HG03565 (cell line): ENCODE measurements at regions not wholly inside any gene's neighbourhood (a gene's known extent, or its start where the extent isn't known, plus 50 kb on each side); places are given as distances from the start of the nearest gene placed in this dataset.

Experiments
- ATAC-seq: cut with Tn5 transposase; IDR thresholded peaks from one replicate; pipeline ENCODE4 v1.9.1; 2021; ENCODE audit warnings: mild to moderate bottlenecking, moderate library complexity; ENCODE audit not compliant: unreplicated experiment

DNA sequence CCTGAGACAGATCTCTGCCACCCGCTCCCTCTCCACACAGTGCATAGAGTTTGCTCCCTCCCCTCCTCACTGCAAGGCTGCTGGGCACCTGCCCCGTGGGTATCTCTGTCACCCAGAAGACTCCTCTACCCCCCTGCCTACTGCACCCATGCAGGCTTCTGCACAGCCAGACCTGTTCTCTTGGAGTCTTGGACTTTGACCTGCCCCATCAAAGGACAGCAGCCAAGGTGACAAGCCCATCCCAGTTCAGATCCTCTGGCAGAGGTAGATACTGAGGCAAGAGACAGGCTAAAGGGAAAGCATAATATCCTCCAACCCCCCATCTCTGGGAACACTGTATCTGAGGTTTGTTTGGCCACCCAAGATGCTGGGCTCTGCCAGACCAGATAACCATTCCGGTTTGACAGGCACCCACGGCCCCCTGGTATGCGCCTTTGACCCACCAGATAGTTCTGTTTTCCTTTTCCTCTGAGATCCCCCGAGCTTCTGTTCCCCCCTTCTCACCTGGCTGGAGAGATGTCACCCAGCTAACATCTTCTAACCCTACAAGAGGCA is 239.6 kb downstream of the SOX9 start:
- no peak for ATAC-seq

DNA sequence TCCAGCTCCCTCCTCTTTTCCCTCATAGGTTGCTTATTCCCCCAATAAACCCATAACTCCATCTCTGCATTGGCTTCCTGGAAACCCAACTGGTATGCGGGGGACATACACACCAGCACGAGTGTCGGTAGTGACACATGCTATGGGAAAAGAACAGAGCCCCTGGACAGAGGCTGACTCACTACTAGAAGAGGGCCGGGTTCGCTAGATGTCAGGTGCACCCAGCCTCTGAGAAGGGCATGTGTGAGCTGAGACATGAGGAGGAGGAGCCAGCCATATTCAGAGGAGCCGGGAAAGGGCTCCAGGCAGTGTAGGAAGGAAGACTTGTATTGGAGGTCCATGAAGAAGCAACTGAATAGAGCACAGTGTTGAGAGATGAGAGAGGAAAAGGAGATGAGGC is 241.1 kb downstream of the SOX9 start:
- ATAC-seq: no peak

DNA sequence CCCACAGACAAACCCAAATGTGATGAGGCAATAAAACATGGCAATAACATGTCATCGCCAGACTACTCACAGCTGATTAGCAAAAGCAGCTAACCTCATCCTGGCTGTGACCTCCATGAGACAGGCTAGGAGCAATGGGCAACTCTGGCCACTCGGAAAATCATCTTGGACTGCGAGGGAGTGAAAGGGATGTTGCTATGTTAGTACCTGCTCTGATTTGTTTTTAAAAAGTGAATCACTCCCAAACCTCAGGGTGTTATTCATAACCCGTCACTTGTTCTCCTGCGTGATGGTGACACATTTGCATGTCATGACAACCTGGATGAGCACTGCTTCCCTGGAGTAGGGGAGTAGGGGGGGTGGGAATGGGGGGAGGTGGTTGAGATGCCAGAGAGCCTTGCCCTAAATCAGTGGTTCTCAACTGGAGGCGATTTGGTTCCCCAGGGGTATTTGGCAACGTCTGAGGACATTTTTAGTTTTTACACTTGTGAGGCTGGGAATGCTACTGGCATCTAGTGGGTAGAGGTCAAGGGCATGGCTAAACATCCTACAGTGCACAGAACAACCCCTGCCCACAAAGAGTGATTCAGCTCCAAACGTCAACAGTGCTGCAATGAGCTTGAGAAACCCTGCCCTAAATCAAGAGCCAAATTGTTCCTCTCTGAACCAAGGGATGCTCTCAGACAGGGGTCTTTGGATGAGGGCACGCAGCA is 241.7 kb downstream of the SOX9 start:
- no peak for ATAC-seq

DNA sequence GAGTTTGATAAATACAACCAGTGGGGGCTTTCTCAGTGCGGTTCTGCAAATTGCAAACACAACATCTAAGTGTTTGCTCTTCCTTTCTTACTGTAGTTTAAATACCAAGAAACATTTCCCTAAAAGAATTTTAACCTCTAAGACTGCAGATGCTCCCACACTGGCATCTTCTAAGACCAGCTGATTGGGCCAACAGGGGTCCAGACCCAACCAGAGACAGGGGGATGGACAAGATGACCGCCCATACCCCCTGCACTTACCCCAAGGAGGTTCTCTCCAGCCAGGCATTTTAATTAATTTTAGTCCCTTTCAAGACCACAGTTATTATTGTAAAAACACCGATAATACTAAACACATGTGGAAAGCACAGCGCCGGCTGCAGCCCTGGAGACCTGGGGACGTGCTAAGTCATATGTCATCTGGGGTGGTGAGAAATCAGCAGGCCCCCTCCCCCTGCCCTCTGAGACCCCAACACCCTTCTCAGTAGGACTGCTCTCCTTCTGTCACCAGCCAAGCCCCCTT is 242.3 kb downstream of the SOX9 start:
- ATAC-seq: no peak

DNA sequence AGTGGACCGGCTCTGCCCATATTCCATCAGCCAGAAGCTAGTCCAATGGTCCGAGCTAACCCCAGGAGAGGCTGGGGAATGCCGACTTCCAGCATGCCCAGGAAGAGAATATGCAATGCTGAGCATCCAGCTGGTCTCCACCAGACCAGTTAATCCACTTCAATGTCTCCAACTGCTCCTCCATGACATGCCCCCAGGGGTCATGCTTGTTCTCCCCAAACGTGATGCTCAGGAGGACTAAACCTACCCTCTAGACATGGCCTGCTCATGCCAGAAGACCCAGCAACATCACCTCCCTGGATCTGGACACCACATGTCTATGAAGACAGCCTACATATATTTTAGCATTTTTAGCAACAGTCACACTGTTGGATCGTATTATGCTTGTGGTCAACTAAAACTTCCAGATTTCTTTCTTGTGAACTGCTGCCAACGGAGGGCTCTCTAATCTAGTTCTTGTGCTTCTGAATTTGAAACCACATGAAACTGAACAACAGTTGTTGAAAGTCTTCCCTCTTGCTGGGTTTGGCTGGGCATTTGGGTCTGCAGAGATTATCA is 245.1 kb downstream of the SOX9 start:
- ATAC-seq: no peak

DNA sequence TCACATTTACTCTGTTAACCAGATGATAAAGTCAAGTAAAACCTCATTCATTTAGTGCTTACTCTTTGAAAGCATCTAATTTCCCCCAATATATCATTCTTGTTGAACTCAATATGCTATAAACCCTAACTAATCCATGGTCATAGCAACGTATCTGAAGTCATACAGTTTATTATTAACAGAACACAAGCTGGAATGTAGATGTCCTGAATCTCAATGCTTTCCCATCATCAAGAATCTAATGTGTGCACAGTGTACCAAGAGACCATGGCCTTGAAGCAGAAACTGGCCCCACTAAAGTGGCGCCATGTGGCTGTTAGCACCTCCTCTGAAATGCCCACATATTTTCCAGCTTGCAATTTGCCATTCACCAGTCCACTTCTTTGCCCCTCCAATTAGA is 245.8 kb downstream of the SOX9 start:
- ATAC-seq: no peak

DNA sequence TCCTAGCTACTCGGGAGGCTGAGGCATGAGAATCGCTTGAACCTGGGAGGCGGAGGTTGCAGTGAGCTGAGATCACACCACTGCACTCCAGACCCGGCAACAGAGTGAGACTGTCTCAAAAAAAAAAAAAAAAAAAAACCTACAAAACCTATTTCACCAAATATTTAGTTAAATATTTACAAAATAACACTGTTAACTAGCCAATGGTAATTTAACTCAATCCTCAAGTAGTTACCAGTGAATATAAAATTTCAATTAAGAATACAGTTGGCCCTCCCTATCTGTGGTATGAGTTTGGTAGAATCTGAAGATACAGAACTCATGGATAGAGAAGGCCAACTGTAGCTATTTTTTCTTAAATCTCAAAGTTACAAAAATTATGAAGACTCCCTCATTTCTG is 247.4 kb downstream of the SOX9 start:
- ATAC-seq: no peak

DNA sequence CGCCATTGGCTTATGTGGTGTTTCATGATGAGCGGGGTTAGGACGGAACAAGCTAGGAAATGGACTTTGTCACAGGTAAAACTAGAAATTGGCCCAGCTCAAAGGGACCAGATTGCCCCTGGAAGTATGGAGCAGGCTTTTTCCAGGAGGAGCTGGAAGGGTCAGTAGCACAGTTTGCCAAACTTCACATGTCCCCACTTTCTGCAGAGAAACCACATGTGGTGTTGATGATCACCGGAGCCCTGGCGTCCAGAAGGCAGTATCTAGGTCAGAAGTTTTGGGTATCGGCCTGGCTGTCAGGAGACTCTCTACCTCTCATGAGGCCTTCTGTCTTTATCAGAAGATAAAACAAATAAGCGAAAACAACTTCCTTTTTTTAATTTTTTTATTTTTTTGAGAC is 248.5 kb downstream of the SOX9 start:
- no peak for ATAC-seq

DNA sequence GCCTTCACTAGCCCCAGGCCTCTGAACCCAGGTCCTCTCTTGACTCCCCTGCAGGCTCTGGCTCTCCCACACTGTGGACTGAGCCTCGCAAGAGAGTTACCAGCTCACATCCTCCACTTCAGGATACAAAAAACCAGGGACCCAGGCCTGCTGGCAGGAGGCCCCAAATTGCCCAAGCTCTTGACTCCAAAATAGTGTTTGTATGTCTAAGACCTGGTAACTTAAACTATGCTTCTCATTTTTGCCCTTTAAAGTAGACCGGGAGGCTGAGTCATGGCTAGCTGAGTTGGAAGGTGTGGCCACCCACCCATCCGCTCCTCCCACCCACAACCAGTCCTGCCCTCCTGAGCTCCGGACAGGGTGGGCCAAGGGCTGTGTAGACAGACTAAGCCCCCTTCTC is 250.0 kb downstream of the SOX9 start:
- no peak for ATAC-seq

DNA sequence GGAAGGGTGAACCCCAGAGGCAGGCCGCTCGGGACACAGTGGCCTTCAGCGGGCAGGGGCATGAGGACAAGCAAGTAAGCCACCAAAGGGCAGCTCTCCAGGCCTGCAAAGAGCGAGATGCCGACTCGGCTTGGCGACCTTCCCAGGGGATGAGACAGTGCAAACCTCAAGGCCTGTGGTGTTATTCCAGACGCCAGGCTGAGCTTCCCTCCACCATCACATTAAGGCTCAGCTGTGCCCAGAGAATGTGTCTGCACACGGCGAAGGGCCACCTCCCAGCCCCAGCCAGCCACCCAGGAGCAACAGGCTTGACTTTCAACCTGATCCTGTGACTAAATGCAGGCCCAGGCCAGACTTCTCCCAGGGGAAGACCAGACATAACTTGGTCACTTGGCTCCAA is 251.4 kb downstream of the SOX9 start:
- ATAC-seq: no peak

DNA sequence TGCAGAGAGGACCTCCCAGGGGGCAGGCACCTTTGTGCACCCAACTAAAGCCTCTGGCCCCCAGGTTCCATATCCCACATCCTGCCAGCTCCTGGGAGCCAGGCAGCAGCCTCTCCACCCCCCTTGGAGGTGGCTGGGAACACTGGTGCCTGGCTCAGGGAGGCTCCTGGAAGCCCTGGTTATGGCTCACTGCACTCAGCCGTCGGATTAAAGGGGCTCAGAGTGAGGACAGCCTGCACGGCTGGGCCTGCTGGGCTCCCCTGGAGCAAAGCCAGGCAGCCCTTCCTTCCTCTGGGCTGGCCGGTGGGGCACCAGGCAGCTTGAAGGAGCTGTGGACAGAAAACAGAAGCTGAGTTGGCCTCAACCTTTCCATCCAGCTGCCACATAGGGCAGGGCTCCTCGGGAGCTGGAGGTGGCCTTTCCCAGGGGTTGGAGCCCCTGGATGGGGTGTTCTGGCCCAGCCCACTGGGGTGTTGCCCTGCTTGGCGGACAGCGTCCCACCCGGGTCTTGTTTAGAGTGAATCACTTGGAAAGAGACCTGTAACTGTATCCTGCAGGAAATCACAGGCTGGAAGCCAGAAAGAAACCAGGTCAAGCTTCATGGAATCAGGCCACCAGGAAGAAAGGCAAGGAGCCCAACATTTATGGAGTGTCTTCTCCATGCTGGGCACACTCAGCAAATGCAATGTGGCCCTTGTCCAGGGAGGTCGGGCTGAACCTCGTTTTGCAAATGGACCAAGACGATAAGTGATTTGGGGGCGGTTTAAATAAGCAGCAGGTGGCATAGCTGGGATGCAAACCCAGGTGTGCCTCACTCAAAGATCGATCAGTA is 253.3 kb downstream of the SOX9 start:
- ATAC-seq: no peak

DNA sequence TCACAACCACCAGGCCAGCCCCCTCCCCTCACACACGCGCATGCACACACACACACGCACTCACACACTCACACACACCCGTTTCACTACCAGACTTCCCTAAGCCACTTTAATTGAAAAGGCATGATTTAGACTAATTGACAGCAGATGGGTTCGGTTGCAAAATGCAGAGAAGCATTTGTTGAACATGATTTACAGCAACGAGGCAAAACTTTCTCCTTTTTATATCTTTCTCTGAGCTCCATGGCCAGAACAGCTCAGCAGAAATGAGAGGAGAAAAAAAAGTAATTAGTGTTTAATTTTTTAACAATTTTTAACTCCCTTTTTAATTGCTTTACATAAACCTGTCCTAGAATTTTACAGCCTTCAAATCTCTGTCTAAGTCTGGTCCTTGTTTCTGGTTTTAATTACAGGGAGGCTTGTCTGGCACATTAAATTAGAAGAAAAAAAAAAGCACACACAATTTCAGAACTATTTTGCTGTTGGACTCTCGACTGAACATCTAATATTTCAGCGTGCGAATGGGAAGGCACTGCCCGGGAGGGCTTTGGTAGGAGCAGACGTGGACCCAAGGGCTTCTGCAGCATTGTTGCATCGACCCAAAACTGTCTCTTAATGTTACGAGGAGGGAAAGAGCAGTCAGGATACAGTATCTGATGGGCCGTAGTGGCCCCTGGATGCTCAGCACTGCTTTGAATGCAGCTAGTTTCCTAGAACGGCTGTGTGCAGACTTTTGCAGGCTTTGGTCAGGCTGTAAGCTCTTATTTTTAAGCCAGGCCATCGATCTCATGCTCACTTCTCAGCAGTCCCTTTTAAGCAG is 255.9 kb downstream of the SOX9 start:
- ATAC-seq: no peak

DNA sequence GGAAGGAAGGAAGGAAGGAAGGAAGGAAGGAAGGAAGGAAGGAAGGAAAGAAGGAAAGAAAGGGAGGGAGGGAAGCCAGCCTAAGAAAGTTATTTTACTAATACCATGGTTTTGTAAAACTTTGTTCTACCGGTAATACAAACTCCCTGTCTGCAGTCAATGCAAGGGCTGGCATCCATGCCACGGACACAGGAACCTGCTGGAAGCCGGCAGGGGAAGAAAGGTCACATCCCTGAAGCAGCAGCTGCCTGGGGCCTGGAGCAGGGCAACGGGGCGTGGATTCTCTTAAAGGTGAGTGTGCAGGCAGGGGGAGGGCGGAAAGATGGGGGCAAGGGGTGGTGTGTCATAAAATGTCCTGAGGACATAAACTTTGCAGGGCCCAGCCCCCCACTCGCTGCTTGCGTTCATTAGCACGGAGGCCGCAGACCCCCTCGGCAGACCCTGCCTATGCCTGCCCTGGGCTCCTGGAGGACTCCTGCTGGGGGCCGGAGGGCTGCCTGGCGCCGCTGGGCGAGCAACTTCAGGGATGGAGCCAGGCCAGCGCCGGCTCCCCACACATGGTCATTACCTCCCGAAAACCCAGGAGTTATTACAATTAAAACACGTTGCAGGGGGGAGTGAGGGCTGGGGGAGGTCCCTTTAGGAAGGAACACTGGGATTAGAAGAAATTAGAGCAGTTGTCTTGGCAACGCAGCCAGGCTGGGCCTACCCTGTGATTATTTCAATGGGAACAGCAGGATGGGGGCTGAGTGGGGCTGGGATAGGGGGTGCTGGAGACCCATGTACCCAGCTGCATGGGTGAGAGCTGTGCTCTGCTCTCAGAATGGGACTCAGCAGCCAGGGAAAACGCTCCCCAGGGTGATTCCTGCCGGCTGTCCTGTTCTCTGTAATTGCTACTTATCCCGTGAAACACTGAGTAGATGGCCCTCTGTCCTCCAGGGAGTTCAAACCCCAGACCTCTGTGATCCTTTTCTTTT is 257.9 kb downstream of the SOX9 start:
- no peak for ATAC-seq

DNA sequence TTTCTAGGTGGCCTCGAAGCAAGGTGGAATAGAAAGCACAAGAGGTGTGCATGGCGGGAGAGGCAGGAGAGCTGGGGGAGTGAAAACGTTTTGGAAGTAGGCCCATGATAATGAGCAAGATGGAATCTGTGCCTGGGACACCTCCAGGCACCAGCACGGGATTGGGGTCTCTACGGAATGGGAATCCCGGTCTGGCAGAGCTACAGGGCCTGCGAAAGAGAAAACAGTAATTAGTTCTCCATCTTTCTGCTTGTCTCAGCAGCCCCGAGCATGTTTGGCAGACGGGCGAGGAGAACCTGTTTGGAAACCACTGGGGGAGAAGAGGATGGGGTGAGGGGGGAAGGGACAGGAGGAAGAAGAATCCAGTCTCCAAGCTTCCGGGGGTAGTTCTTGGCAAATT is 258.7 kb downstream of the SOX9 start:
- no peak for ATAC-seq

DNA sequence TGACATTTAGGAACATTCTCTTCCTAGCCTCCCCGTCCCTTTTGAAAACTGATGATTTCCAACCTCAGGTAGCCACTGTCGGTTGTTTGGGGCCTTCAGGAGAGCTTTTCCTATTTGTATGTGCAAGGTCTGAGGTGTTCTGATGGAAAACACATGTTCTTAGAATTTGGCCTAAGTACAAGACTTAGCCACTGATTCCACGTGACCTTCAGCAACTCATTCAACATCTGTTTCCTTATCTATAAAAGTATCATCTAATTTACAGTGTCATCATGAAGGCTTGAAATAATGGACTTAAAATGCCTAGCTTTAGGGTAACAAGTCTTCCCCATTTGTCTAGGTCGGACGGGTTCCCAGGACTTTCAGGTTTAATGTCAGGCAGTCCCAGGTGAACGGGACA is 259.3 kb downstream of the SOX9 start:
- no peak for ATAC-seq

DNA sequence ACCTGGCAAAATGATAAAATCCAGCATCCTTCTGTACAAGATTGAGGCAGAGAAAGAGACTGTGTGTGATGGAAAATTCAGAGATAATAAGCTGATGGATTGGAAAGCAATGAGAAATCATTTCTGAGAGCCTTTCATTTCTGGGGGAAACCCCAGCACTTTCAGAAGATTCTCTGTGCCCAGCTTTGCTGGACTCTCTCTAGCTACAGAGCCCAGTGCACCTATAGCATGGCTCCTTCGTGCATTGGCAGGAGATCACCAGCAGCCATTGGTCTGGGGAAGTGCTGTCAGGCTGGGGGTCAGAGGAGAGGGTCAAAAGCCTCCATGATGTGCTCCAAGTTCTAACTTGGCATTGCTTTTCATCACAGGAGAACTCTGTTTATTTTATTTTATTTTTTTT is 259.9 kb downstream of the SOX9 start:
- no peak for ATAC-seq

DNA sequence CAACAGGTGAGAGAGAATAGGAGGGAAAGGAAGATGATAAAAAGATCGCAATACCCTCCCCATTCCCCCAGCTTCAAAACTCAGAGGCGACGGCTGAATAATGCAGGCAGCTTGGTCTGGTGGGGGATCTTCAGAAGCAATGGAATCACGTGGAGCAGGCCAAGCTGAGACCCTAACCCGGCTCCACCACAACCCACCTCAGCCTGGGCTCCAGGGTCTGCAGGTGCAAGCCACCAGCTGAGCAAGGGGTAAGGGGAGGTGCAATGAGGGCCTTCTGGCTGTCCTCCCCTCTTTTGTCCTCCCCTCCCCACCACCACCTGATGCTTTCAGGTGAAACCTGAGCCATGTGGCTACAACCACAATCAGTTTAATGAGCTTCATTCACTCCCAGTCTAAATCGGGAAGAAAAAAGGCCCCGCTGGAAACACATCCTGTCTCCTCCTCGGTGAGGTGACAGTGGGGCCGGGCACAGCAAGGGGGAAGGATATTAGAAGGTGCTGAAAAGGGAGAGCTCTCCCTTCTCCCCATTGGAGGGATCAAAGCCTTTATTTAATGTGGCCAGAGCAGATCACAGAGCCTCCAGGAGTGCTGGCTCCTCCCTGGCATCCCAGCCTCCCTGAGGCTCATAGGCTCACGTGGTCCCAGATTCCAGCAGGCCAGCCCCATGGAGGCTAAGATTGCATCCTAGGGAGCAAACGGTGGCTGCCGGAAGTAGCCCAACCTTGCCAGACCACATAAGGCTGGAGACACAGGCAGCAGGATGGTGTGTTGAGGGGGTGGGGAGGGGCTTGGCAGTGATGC is 261.0 kb downstream of the SOX9 start:
- ATAC-seq: no peak

DNA sequence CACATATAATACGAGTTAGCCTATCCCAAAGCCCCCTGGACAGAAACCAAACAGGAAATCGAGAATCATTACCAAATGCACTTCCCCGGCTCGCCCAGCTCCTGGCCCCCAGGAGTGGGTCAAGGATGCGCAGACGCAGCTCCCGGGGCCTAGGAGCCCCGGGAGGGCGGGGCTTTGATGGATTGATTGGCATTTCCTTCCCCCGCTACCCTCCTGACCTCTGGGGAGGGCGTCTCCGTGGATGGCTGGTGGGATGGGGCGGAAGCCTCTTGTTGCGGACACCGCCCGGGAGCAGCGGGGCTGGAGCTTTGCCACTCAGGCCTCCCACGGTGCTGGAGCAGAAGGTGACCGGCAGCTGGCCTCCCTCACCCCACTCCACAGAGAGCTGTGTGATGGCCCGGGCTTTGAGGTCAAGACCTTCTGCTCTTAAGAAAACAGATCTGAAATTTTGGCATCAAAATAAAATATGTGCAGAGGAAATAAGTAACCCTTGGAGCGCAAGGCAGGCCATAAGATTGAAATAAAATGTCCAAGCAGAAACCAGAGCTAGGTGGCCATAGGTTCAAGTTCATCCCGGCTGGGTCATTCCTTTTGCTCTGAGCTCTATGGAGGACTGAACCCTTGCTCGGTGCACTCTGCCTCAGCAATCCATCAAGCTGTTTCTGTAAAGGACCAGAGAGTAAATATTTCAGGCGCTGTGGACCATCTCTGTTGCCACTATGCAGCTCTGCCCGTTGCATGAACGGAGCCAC is 262.3 kb downstream of the SOX9 start:
- ATAC-seq: no peak
